Endodermal cell (in vitro differentiated cells): ENCODE measurements at regions not wholly inside any gene's neighbourhood (a gene's known extent, or its start where the extent isn't known, plus 50 kb on each side); places are given as distances from the start of the nearest gene placed in this dataset.
A peak's percentile ranks its signal among the peaks of the same experiment; 100 is the strongest.

Experiments used
- DNase-seq: peaks from one replicate; pipeline ENCODE4 v3.0.0-alpha.2; 2017
- H3K27ac ChIP-seq: 2 replicates; pipeline ENCODE4 v1.5.1; 2013; ENCODE audit warnings: mild to moderate bottlenecking, low read depth, low read length, moderate library complexity
- H3K27me3 ChIP-seq: 2 replicates; pipeline ENCODE4 v1.6.1; 2013; ENCODE audit warnings: mild to moderate bottlenecking, low read length, moderate library complexity; ENCODE audit not compliant: insufficient read depth, control insufficient read depth, poor library complexity, severe bottlenecking
- H3K36me3 ChIP-seq: 2 replicates; pipeline ENCODE4 v1.7.0; 2013; ENCODE audit warnings: mild to moderate bottlenecking, low read length, moderate library complexity; ENCODE audit not compliant: control insufficient read depth, insufficient read depth
- H3K4me1 ChIP-seq: one replicate; pipeline ENCODE4 v1.7.0; 2013; ENCODE audit warnings: low read length; ENCODE audit not compliant: control insufficient read depth, insufficient read depth
- H3K4me3 ChIP-seq: 2 replicates; pipeline ENCODE4 v1.5.1; 2013; ENCODE audit warnings: mild to moderate bottlenecking, low read length, moderate library complexity
- H3K9ac ChIP-seq: 2 replicates; pipeline ENCODE4 v1.6.1; 2013; ENCODE audit warnings: mild to moderate bottlenecking, low read length, moderate library complexity; ENCODE audit not compliant: poor library complexity, severe bottlenecking; ENCODE audit errors: extremely low read depth
- H3K9me3 ChIP-seq: 2 replicates; pipeline ENCODE4 v1.6.1; 2013; ENCODE audit warnings: mild to moderate bottlenecking, low read length, moderate library complexity; ENCODE audit not compliant: control insufficient read depth
- H3K27ac Mint-ChIP-seq: 2 replicates; pipeline ENCODE4 v1.8.0; 2020; ENCODE audit warnings: mixed read lengths
- H3K27me3 Mint-ChIP-seq: 2 replicates; pipeline ENCODE4 v1.8.0; 2021; ENCODE audit warnings: mild to moderate bottlenecking, mixed read lengths; ENCODE audit not compliant: insufficient read depth
- H3K36me3 Mint-ChIP-seq: 2 replicates; pipeline ENCODE4 v1.8.0; 2020; ENCODE audit warnings: low read depth, mixed read lengths
- H3K4me1 Mint-ChIP-seq: 2 replicates; pipeline ENCODE4 v1.8.0; 2020; ENCODE audit warnings: mixed read lengths
- H3K4me3 Mint-ChIP-seq: 2 replicates; pipeline ENCODE4 v1.8.0; 2020; ENCODE audit warnings: mild to moderate bottlenecking, moderate library complexity, mixed read lengths
- H3K9me3 Mint-ChIP-seq: 2 replicates; pipeline ENCODE4 v1.8.0; 2020; ENCODE audit warnings: mild to moderate bottlenecking, mixed read lengths
- CTCF ChIP-seq: fragments of 200-600 bp; sonication (generic); conservative IDR thresholded peaks from 2 replicates; pipeline ENCODE4 v1.5.0; 2021; ENCODE audit warnings: antibody characterized with exemption, mild to moderate bottlenecking
- WGBS, 2 experiments: methylation state at CpG; one replicate each; pipeline versions ENCODE4 v1.1.5 to v1.1.7; 2013; ENCODE audit warnings: missing lambda C conversion rate in 2 of 2, mixed read lengths in 1 of 2; ENCODE audit not compliant: insufficient coverage in 1 of 2, insufficient read length in 1 of 2; 5-methylcytosine and 5-hydroxymethylcytosine counted together

GRCh38 chr3:181066143-181067087 is 76.9 kb upstream of the DNAJC19 start:
- Histone ChIP-seq H3K27me3 (no peaks in the 10 kb centered on the region), H3K27ac (peak overlapping the region; percentile 36), H3K9me3 (no peaks in the 10 kb centered on the region), H3K4me1 (no peaks in the 10 kb centered on the region), H3K36me3 (no peaks in the 10 kb centered on the region), H3K9ac (no peak overlapping the region), H3K4me3 (no peak overlapping the region)
- Mint-ChIP-seq H3K27me3 (no peaks in the 10 kb centered on the region), H3K9me3 (no peaks in the 10 kb centered on the region), H3K36me3 (no peaks in the 10 kb centered on the region), H3K4me3 (no peak overlapping the region), H3K4me1 (no peaks in the 10 kb centered on the region), H3K27ac (peak overlapping the region; percentile 4)
- WGBS, 2 experiments = 91% methylated on average over 4 of the region's 4 CpGs; no CpG with 5 or more reads in 1 of the 2 experiments
- no peak for TF ChIP-seq CTCF
- no peak for DNase-seq

GRCh38 chr3:181056136-181056732 is 66.7 kb upstream of the DNAJC19 start:
- WGBS, 2 experiments = 77 to 80% methylated on average over 3 to 4 of the region's 4 CpGs
- Histone ChIP-seq H3K27ac (peak overlapping the region; percentile 51), H3K4me3 (no peak overlapping the region), H3K4me1 (no peaks in the 10 kb centered on the region), H3K9ac (no peak overlapping the region), H3K9me3 (no peaks in the 10 kb centered on the region), H3K36me3 (no peaks in the 10 kb centered on the region), H3K27me3 (no peaks in the 10 kb centered on the region)
- Mint-ChIP-seq H3K27ac (no peak overlapping the region), H3K4me3 (no peak overlapping the region), H3K9me3 (no peaks in the 10 kb centered on the region), H3K36me3 (no peaks in the 10 kb centered on the region), H3K4me1 (no peaks in the 10 kb centered on the region), H3K27me3 (no peaks in the 10 kb centered on the region)
- TF ChIP-seq CTCF = no peak
- no peak for DNase-seq

- Histone ChIP-seq H3K4me3 (no peak overlapping the region), H3K27ac (no peak overlapping the region), H3K4me1 (no peaks in the 10 kb centered on the region), H3K27me3 (no peaks in the 10 kb centered on the region), H3K9ac (no peak overlapping the region), H3K9me3 (no peaks in the 10 kb centered on the region), H3K36me3 (no peaks in the 10 kb centered on the region)
- no peak for DNase-seq
- Mint-ChIP-seq H3K9me3 (no peaks in the 10 kb centered on the region), H3K4me3 (no peak overlapping the region), H3K36me3 (no peaks in the 10 kb centered on the region), H3K27ac (no peak overlapping the region), H3K4me1 (no peaks in the 10 kb centered on the region), H3K27me3 (no peaks in the 10 kb centered on the region)
- TF ChIP-seq CTCF = no peak
These were observed 65.0 kb upstream of the DNAJC19 start for GRCh38 chr3:181054538-181054937.
